ENCODE measurements at regions not wholly inside any gene's neighbourhood (a gene's known extent, or its start where the extent isn't known, plus 50 kb on each side); places are given as distances from the start of the nearest gene placed in this dataset.
"Not testable (repeated sequence)": the region's sequence is repeated elsewhere in the genome, so short reads cannot be mapped to it uniquely, and the experiment has no call there.

- DNase-seq (ENCODE audit: low spot score) = no peak
These were observed 792.2 kb downstream of the EPHA4 start for GRCh38 chr2:220779931-220780330.

GRCh38 chr2:220781622-220782241 lies 790.4 kb downstream of the EPHA4 start:
- no peak for DNase-seq (ENCODE audit: low spot score)

- no peak for DNase-seq (ENCODE audit: low spot score)
These were observed 789.4 kb downstream of the EPHA4 start for GRCh38 chr2:220782609-220783113.

GRCh38 chr2:220783671-220784070 lies 788.4 kb downstream of the EPHA4 start:
- no peak for DNase-seq (ENCODE audit: low spot score)

GRCh38 chr2:220785178-220785577 lies 786.9 kb downstream of the EPHA4 start:
- DNase-seq (ENCODE audit: low spot score) = no peak

GRCh38 chr2:220786216-220786615 lies 785.9 kb downstream of the EPHA4 start:
- DNase-seq (ENCODE audit: low spot score) = no peak

GRCh38 chr2:220787251-220787650 lies 784.9 kb downstream of the EPHA4 start:
- no peak for DNase-seq (ENCODE audit: low spot score)

GRCh38 chr2:220789961-220790360 lies 782.1 kb downstream of the EPHA4 start:
- DNase-seq (ENCODE audit: low spot score) = no peak

GRCh38 chr2:220795705-220796104 lies 776.4 kb downstream of the EPHA4 start:
- DNase-seq (ENCODE audit: low spot score) = no peak

- DNase-seq (ENCODE audit: low spot score) = no peak
These were observed 761.0 kb downstream of the EPHA4 start for GRCh38 chr2:220811115-220811514.

GRCh38 chr2:220811952-220812570 lies 760.0 kb downstream of the EPHA4 start:
- no peak for DNase-seq (ENCODE audit: low spot score)

- DNase-seq (ENCODE audit: low spot score) = no peak
These were observed 757.7 kb downstream of the EPHA4 start for GRCh38 chr2:220814441-220814840.

GRCh38 chr2:220815698-220816097 lies 756.4 kb downstream of the EPHA4 start:
- no peak for DNase-seq (ENCODE audit: low spot score)

GRCh38 chr2:220821683-220822082 lies 750.4 kb downstream of the EPHA4 start:
- DNase-seq (ENCODE audit: low spot score) = no peak

GRCh38 chr2:220823590-220823989 lies 748.5 kb downstream of the EPHA4 start:
- DNase-seq (ENCODE audit: low spot score) = not testable (repeated sequence)

- no peak for DNase-seq (ENCODE audit: low spot score)
These were observed 738.7 kb downstream of the EPHA4 start for GRCh38 chr2:220833446-220833845.

- no peak for DNase-seq (ENCODE audit: low spot score)
These were observed 736.5 kb downstream of the EPHA4 start for GRCh38 chr2:220835583-220835982.

- DNase-seq (ENCODE audit: low spot score) = no peak
These were observed 734.9 kb downstream of the EPHA4 start for GRCh38 chr2:220837226-220837625.

- no peak for DNase-seq (ENCODE audit: low spot score)
These were observed 729.0 kb downstream of the EPHA4 start for GRCh38 chr2:220842901-220843665.

- DNase-seq (ENCODE audit: low spot score) = no peak
These were observed 726.3 kb downstream of the EPHA4 start for GRCh38 chr2:220845766-220846273.

- no peak for DNase-seq (ENCODE audit: low spot score)
These were observed 725.1 kb downstream of the EPHA4 start for GRCh38 chr2:220847006-220847405.

- no peak for DNase-seq (ENCODE audit: low spot score)
These were observed 724.5 kb downstream of the EPHA4 start for GRCh38 chr2:220847589-220847988.

- no peak for DNase-seq (ENCODE audit: low spot score)
These were observed 722.7 kb downstream of the EPHA4 start for GRCh38 chr2:220849433-220849832.
